HepG2 (cell line): ENCODE measurements at regions not wholly inside any gene's neighbourhood (a gene's known extent, or its start where the extent isn't known, plus 50 kb on each side); places are given as distances from the start of the nearest gene placed in this dataset.

Experiments used
- ATAC-seq: fragments of 200-7000 bp; cut with Tn5 transposase; 3 replicates; pipeline ENCODE4 v1.9.1; 2020; ENCODE audit warnings: mild to moderate bottlenecking, moderate library complexity
- BruUV-seq: library from RNA; stranded (reverse); fragments of 400-500 nt; replicated peaks from 2 replicates; lab custom pipeline; 2021; lab: Mats Ljungman, UMichigan
- CTCF ChIA-PET: fragments of 300-600 bp; formaldehyde crosslinking; extraction: SDS; loops from one replicate; lab custom pipeline; 2021; ENCODE audit warnings: low total read pairs, inconsistent platforms, low intra/inter-chr PET ratio; lab: Yijun Ruan, JAX
- POLR2A ChIA-PET: fragments of 350-600 bp; sonication (Branson Sonifier 250); formaldehyde crosslinking; loops from one replicate; lab custom pipeline; 2020; ENCODE audit warnings: antibody characterized with exemption, inconsistent platforms; lab: Yijun Ruan, JAX
- DNase-seq: peaks from one replicate; pipeline ENCODE4 v3.0.0-alpha.2; 2015; ENCODE audit warnings: low spot score
- FAIRE-seq: peaks from 3 replicates; lab custom pipeline; 2011; peaks lifted over from hg19 to GRCh38; lab: Jason Lieb, UNC
- H2AFZ ChIP-seq: one replicate; pipeline ENCODE4 v1.6.1; 2011; ENCODE audit warnings: low read length, inconsistent platforms
- H3K27ac ChIP-seq: fragments of 300-600 bp; 3 replicates; pipeline ENCODE4 v1.8.0; 2011; ENCODE audit warnings: mixed run types, mild to moderate bottlenecking, mixed read lengths, low read length, inconsistent platforms; ENCODE audit not compliant: insufficient read depth; ENCODE audit errors: extremely low read length
- H3K27me3 ChIP-seq, 2 experiments: fragments of 200-600 bp in 1 of 2; 2 replicates in 1 of 2; 3 replicates in 1 of 2; pipeline versions ENCODE4 v1.6.0 to v1.8.0; 2011; ENCODE audit warnings: low read length in 2 of 2, mild to moderate bottlenecking in 2 of 2, moderate library complexity in 2 of 2, inconsistent platforms in 1 of 2; ENCODE audit not compliant: insufficient read depth in 2 of 2, control insufficient read depth in 1 of 2
- H3K36me3 ChIP-seq, 2 experiments: fragments of 200-600 bp in 1 of 2; replicated peaks in 1 of 2; 2 replicates in 1 of 2; 3 replicates in 1 of 2; pipeline versions ENCODE4 v1.5.1 to v1.8.0; 2011; ENCODE audit warnings: low read length in 2 of 2, inconsistent platforms in 1 of 2; ENCODE audit not compliant: insufficient read depth in 2 of 2, control insufficient read depth in 1 of 2
- H3K4me1 ChIP-seq: 2 replicates; pipeline ENCODE4 v1.5.1; 2012; ENCODE audit warnings: low read length, inconsistent platforms; ENCODE audit not compliant: insufficient read depth
- H3K4me2 ChIP-seq: 2 replicates; pipeline ENCODE4 v1.6.0; 2011; ENCODE audit warnings: low read depth, low read length, inconsistent platforms
- H3K4me3 ChIP-seq, 3 experiments: fragments of 200-600 bp in 1 of 3; sonication (generic), shearing (Covaris generic) in 1 of 3; replicated peaks in 1 of 3; 2 replicates each; pipeline ENCODE4 v1.5.1; 2011 to 2016; ENCODE audit warnings: low read length in 3 of 3, inconsistent platforms in 2 of 3, low read depth in 2 of 3, mild to moderate bottlenecking in 2 of 3, control low read depth in 1 of 3, mixed read lengths in 1 of 3; ENCODE audit not compliant: insufficient read depth in 1 of 3
- H3K79me2 ChIP-seq: one replicate; pipeline ENCODE4 v1.6.1; 2011; ENCODE audit warnings: low read length, inconsistent platforms; ENCODE audit not compliant: insufficient read depth
- H3K9ac ChIP-seq: 2 replicates; pipeline ENCODE4 v1.6.0; 2011; ENCODE audit warnings: mild to moderate bottlenecking, low read depth, low read length, inconsistent platforms; ENCODE audit not compliant: insufficient read depth
- H3K9me3 ChIP-seq: 2 replicates; pipeline ENCODE4 v1.5.1; 2012; ENCODE audit warnings: mild to moderate bottlenecking, low read length
- H4K20me1 ChIP-seq: 2 replicates; pipeline ENCODE4 v1.6.0; 2011; ENCODE audit warnings: inconsistent platforms, mild to moderate bottlenecking, low read length, moderate library complexity; ENCODE audit not compliant: insufficient read depth
- BORCS8-MEF2B ChIP-seq: sonication (generic); formaldehyde crosslinking; IDR thresholded peaks from 2 replicates; pipeline ENCODE4 v1.8.0; 2022; ENCODE audit warnings: mild to moderate bottlenecking, missing genetic modification reagents
- EED ChIP-seq: sonication (generic); formaldehyde crosslinking; IDR thresholded peaks from 2 replicates; pipeline ENCODE4 v1.5.0; 2020; ENCODE audit warnings: mild to moderate bottlenecking, missing genetic modification reagents
- IKZF1 ChIP-seq: fragments of 450-650 bp; IDR thresholded peaks from 2 replicates; pipeline ENCODE4 v1.7.1; 2016
- MTF2 ChIP-seq: sonication (generic); formaldehyde crosslinking; IDR thresholded peaks from 2 replicates; pipeline ENCODE4 v1.5.0; 2020; ENCODE audit warnings: missing genetic modification reagents, borderline replicate concordance
- SNRNP70 ChIP-seq: fragments of 200-400 bp; formaldehyde crosslinking; IDR thresholded peaks from 2 replicates; pipeline ENCODE4 v1.6.1; 2017; ENCODE audit warnings: mild to moderate bottlenecking, low read depth, low read length, moderate library complexity
- TCF7L2 ChIP-seq: IDR thresholded peaks from 2 replicates; pipeline ENCODE4 v1.6.1; 2011; ENCODE audit warnings: mild to moderate bottlenecking, low read depth, low read length, moderate library complexity
- ZKSCAN5 ChIP-seq: sonication (generic); formaldehyde crosslinking; IDR thresholded peaks from 2 replicates; pipeline ENCODE4 v1.5.1; 2020; ENCODE audit warnings: mild to moderate bottlenecking, missing genetic modification reagents
- ZMYM3 ChIP-seq: sonication (generic); formaldehyde crosslinking; IDR thresholded peaks from 2 replicates; pipeline ENCODE4 v1.5.1; 2020; ENCODE audit warnings: mild to moderate bottlenecking, missing genetic modification reagents
- ZNF256 ChIP-seq: sonication (generic); formaldehyde crosslinking; conservative IDR thresholded peaks from 2 replicates; pipeline ENCODE4 v1.4.0; 2020; ENCODE audit warnings: missing genetic modification reagents
- ZNF264 ChIP-seq: sonication (generic); formaldehyde crosslinking; IDR thresholded peaks from 2 replicates; pipeline ENCODE4 v1.4.0; 2020; ENCODE audit warnings: missing genetic modification reagents
- WGBS: methylation state at CpG from one replicate; pipeline ENCODE4 v1.1.6; 2017; ENCODE audit warnings: low lambda C conversion rate; 5-methylcytosine and 5-hydroxymethylcytosine counted together
- in situ Hi-C: cut with HindIII; loops from 2 replicates; pipeline ENCODE4 v1.10.0; 2017; ENCODE audit warnings: low pct_unique_long_range_greater_than_20kb; ENCODE audit not compliant: extremely low pct_ligation_motif_present
- intact Hi-C: fragments of 100-400 bp; cut with micrococcal nuclease; formaldehyde crosslinking; loops from one replicate; pipeline ENCODE4 v1.10.0; 2022; ENCODE audit not compliant: unreplicated experiment
- TF ChIP-seq, protein P1 (sequence below): sonication (generic); formaldehyde crosslinking; conservative IDR thresholded peaks from 2 replicates; pipeline ENCODE4 v1.4.0; 2020; ENCODE audit warnings: missing genetic modification reagents
- TF ChIP-seq, protein P2 (sequence below): sonication (generic); formaldehyde crosslinking; IDR thresholded peaks from 2 replicates; pipeline ENCODE4 v1.5.0; 2020; ENCODE audit warnings: missing genetic modification reagents

GRCh38 chr15:29480949-29481348 is 211.3 kb upstream of the NSMCE3 start:
- POLR2A ChIA-PET: no interaction called here
- ATAC-seq: no peak
- no peak for TF ChIP-seq BORCS8-MEF2B (CRISPR knock-in tag)
- no peak for TF ChIP-seq TCF7L2
- TF ChIP-seq, protein P1, sequence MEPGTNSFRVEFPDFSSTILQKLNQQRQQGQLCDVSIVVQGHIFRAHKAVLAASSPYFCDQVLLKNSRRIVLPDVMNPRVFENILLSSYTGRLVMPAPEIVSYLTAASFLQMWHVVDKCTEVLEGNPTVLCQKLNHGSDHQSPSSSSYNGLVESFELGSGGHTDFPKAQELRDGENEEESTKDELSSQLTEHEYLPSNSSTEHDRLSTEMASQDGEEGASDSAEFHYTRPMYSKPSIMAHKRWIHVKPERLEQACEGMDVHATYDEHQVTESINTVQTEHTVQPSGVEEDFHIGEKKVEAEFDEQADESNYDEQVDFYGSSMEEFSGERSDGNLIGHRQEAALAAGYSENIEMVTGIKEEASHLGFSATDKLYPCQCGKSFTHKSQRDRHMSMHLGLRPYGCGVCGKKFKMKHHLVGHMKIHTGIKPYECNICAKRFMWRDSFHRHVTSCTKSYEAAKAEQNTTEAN (CRISPR knock-in tag): no peak
- TF ChIP-seq MTF2 (CRISPR knock-in tag): no peak
- no peak for TF ChIP-seq IKZF1
- no peak for TF ChIP-seq ZKSCAN5 (CRISPR knock-in tag)
- no peak for TF ChIP-seq EED (CRISPR knock-in tag)
- no peak for TF ChIP-seq ZMYM3 (CRISPR knock-in tag)
- TF ChIP-seq SNRNP70: no peak
- TF ChIP-seq ZNF256 (CRISPR knock-in tag): no peak
- no peak for TF ChIP-seq ZNF264 (CRISPR knock-in tag)
- TF ChIP-seq, protein P2, sequence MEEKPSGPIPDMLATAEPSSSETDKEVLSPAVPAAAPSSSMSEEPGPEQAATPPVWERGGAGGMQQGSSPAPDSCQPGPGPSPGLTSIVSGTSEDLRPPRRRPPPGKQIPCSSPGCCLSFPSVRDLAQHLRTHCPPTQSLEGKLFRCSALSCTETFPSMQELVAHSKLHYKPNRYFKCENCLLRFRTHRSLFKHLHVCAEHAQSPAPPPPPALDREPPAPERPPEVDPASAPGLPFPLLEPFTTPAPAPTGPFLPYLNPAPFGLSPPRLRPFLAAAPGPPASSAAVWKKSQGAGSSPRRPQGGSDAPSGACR (CRISPR knock-in tag): no peak
- no peaks in the 10 kb centered on the region for H3K36me3 ChIP-seq
- FAIRE-seq: no peak
- no peak overlapping the region for H3K27ac ChIP-seq
- no peak overlapping the region for H3K9ac ChIP-seq
- no peak overlapping the region for H3K4me3 ChIP-seq
- intact Hi-C loops (no loop called here), in situ Hi-C loops (no loop called here)
- H3K27me3 ChIP-seq: peaks cover 0 to 2% of the 10 kb centered on the region in 2 experiments; a peak in 2 of 5 replicates
- H4K20me1 ChIP-seq: no peaks in the 10 kb centered on the region
- no peaks in the 10 kb centered on the region for H3K4me1 ChIP-seq
- no TSS peak for BruUV-seq
- H3K4me2 ChIP-seq: no peak overlapping the region
- CTCF ChIA-PET: no interaction called here
- no peaks in the 10 kb centered on the region for H3K9me3 ChIP-seq
- DNase-seq: no peak
- H3K79me2 ChIP-seq: no peaks in the 10 kb centered on the region
- no peak overlapping the region for H2AFZ ChIP-seq
- 0% methylated on average over 3 of the region's 4 CpGs for WGBS
